SHP77 treated with DMSO at 0.1 percent for 48 hours (cell line): ENCODE measurements at regions not wholly inside any gene's neighbourhood (a gene's known extent, or its start where the extent isn't known, plus 50 kb on each side); places are given as distances from the start of the nearest gene placed in this dataset.

Experiments used
- DNase-seq: peaks from one replicate; lab custom pipeline; 2025; lab: John Stamatoyannopoulos, UW

- DNase-seq, result no peak
Measured at GRCh38 chr15:70324001-70324974, 226.6 kb upstream of the TLE3 start.

GRCh38 chr15:70323111-70323851, 225.6 kb upstream of the TLE3 start:
- no peak for DNase-seq

- DNase-seq, result no peak
Measured at GRCh38 chr15:70322051-70322668, 224.4 kb upstream of the TLE3 start.

DNA sequence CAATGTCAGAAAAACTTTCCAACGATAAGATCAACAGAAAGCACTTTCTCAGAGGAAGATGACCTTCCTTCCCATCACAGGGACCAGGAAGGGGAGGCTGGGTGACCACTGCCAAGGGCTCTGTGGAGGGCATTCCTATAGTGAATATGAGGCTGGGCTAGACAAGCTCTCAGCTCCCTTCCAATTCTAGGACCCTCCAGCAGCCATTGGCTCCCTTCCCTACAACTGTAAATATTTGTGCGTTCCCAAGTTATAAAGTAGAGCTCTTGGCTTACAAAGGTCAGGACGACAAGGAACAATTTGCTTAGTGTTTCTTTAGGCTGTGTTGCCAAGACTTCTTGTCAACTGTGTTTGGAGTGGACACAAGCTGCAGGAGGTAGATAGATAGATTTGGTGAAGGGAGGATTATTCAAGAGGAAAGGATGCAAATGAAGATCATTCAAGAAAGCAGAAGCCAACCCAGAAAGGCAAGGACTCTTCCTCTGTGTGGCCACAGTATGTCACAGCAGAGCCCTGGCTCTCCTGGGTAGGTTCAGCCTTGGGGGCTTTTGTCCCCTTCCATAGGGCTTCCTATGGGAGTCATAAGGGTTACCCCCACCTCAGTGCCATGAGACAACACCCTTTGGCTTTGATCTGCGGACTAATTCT, 223.6 kb upstream of the TLE3 start:
- DNase-seq, result no peak

- no peak for DNase-seq
Measured at GRCh38 chr15:70320482-70320881, 222.8 kb upstream of the TLE3 start.

DNA sequence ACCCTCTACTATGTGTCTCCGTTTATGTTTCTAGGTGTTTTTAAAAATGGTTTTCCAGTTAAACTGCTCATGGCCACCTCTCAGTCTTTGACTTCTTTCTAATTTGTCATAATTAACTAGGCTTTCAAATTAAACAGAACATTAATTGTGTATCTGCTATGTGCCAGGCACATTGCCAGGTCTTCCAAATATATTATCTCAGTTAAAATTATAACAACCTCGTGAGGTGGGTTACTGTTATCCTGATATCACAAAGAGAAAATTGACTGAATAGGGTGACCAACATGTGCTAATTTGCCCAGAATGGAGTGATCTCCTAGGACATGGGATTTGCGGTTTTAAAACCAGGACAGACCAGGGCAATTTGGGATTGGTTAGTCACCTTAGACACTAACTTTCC, 222.4 kb upstream of the TLE3 start:
- DNase-seq, result no peak

DNA sequence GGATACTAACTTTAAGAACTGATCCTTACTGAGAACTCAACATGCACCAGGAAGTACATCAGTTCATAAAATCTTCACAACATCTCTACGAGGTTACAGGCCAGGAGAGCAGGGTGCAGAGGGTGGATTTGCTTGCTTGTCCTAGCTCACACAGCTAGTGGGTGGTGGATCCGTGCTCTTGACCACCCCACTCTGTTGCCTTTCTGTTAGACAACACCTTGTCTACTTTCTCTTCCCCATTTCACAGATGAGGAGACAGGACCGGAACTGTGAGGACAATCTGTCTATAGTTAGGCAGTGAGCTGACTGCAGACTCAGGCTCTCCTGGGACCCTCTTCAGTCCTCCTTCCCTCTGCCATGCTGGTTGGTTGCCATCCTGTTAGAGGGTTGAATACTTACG, 221.7 kb upstream of the TLE3 start:
- DNase-seq, result no peak

DNA sequence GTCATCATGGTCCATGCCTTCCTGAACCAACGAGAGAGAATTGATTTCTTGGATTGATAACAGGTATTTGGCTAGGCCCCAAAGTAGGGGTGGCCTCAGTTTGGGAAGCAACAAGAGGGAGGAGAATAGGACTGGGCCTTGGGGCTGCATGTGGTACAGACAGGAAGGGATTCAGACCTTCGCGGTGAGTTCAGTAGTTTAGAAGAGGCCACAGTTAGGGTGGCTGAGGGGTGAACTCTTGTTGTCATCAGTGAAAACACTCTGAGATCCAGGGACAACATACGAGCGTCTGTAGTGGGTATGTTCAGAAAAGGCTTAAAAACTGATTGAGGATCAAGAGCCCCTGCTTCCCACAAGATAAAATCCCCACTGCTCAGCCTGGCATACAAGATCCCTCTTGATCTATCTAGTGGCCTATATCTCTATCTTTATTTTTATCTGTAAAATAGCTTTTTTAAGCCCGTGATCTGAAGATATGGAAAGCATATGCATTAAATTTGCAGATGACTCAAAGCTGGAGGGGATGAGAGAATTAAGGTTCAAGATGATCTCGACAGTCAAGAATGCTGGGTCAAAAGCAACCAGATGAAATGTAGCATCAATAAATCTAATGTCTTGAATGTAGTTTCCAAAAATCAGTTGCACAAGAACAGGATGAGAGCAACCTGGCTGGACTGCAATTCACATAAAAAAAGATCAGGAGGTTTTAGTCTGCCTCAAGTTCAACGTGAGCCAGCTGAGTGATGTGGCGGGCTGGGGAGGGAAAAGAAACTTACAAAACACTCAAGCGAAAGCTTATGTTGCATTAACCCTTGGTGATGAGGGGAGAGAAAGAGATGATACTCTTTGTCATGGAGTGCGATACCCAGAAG, 221.1 kb upstream of the TLE3 start:
- no peak for DNase-seq

DNA sequence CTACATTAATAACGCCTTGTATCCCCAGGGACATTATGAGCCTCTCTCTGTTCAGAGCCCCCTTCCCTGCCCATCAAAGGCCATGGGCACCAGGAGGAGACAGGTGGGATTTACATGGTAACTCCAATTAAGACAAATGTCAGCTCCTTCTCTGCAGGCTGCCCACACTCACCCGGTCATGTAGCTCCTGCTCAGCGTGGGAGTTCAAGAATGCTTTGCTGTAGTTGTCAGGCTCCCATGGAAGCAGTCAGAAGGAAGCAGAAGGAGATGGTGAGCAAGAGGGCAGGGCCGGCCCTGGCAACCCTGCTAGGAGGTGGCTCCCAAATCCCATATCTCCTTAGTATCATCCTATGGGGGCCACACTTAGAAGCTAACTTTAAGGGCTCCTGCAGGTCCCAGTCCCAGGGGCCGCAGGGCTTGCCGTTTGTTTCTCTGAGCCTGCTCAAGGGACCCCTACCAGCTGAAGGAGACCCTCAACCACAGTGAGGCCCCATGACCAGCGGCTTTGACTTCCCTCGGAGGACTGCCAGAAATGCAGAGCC, 218.4 kb upstream of the TLE3 start:
- DNase-seq, result no peak

- DNase-seq, result no peak
Measured at GRCh38 chr15:70315431-70315830, 217.7 kb upstream of the TLE3 start.

- no peak for DNase-seq
Measured at GRCh38 chr15:70314688-70315087, 217.0 kb upstream of the TLE3 start.

DNA sequence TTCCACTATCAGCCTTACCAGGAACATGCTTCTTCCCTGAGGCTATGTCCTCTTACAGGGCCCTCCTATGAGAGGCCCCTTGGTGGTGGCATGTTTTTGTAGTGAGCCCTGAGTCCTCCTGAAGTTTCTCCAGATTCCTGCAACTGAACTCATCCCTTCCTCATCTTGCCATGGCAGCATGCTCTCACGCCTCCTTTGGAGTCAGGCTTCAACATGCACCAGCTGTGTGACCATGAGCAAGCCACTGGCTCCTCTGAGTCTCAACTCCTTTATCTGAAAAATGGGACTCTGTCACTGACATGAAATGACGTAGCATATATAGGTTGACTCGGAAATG, 216.3 kb upstream of the TLE3 start:
- DNase-seq, result no peak

- no peak for DNase-seq
Measured at GRCh38 chr15:70313099-70314017, 215.6 kb upstream of the TLE3 start.

DNA sequence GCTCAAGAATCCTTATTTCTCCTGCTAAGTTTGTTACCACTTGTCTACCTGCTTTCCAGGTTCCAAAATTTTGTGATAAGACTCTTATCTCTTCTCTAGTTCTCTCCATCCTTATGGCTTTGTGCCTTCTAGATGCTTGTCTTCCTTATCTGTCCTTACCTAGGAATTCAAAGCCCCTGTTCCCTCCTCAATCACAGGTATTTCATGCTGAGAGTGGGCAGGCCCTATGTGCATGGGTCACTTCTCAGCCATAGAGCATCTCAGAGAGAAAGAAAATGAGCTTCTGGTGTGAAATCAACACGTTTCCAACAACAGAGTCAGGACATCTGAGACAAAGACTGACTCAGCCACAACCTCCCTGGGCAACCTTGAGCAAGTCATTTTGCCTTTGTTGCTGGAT, 214.1 kb upstream of the TLE3 start:
- no peak for DNase-seq

DNA sequence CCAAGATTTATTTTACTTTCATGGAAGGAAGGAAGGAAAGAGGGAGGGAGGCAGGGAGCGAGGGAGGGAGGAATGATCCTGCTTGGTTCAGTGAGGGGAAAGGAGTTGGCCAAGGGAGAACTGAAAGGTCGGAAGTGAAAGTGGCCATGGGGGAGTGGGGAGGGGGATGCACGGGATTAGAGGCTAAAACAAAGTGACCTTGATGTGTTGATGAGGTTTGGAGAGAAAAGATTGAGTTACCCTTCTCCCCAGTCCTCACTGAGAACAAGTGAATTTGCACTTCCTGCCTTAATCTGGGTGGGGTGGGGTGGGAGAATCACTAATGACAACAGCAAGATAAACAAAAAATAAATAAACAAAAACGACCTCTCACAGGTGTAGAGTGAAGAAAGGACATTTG, 212.0 kb upstream of the TLE3 start:
- no peak for DNase-seq

GRCh38 chr15:70308735-70309434, 211.2 kb upstream of the TLE3 start:
- no peak for DNase-seq

DNA sequence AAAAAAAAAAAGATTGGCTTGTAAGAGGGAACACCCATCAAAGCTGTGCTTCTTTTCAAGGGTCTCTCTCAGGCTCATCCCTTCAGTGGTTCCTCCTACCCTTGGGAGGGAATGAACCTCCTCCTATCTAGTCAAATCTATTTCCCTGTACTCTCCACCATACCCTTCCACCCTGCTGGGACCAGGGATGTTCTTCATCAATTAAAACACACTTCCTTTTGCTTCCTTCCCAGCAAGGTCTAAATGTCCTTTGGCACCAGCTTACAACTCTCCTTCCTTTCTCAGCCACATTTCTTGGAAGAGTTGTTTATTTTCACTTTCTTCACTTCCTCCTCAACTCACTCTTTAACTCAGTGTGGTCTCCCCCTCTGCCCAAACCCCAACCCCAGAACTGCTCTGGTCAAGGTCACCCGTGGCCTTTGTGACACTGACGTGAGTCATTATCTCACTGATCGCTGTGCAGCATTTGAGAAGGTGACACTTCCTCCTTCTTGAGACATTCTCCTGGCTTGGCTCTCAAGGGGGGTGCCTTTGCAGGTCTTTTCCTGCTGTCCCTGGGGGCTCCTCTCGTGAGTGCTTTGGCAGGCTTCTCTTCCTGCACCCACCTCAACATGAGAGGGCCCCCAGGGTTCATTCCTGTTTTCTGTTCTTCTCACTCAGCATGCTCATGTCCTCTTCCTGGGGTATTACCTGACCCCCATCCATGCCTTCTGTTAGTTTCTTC, 210.5 kb upstream of the TLE3 start:
- DNase-seq, result no peak

DNA sequence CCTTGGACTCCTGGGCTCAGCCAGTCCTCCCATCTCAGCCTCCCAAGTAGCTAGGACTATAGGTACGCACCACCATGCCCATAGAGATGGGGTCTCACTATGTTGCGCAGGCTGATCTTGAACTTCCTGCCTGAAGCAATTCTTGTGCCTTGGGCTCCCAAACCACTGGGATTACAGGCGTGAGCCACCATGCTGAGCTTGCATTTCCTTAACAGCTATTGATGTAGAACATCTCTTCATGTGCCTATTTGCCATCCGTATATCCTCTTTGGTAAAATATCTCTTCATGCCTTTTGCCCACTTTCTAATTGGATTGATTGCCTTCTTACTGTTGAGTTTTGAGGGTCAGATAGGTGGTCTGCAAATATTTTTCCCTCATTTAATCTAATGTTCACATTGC, 208.9 kb upstream of the TLE3 start:
- DNase-seq, result no peak

DNA sequence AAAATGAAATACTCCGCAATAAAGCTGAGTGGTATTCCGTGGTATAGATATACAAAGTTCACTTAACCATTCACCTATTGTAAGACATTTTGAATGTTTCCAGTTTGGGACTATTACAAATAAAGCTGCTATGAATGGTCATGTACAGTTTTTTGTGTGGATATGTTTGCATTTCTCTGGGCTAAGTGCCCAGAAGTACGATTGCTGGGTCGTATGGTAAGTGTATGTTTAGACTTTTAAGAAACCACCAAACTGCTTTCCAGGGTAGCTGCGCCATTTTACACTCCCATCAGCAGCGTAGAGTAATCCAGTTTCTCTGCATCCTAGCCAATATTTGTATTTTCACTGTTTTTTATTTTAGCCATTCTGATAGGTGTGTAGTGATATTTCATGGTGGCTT, 208.4 kb upstream of the TLE3 start:
- no peak for DNase-seq
